IMR-90 (cell line): ENCODE measurements at regions not wholly inside any gene's neighbourhood (a gene's known extent, or its start where the extent isn't known, plus 50 kb on each side); places are given as distances from the start of the nearest gene placed in this dataset.

ENCODE experiments used
- ATAC-seq: fragments of 200-7000 bp; cut with Tn5 transposase; 2 replicates; pipeline ENCODE4 v1.9.1; 2020; ENCODE audit warnings: low read depth, mild to moderate bottlenecking, moderate library complexity
- BruUV-seq: library from RNA; stranded (reverse); fragments of 400-500 nt; replicated peaks from 2 replicates; lab custom pipeline; 2021; lab: Mats Ljungman, UMichigan
- CTCF ChIA-PET: fragments of 300-600 bp; formaldehyde crosslinking; extraction: SDS; loops from one replicate; lab custom pipeline; 2021; ENCODE audit warnings: antibody characterized with exemption; lab: Yijun Ruan, JAX
- POLR2A ChIA-PET: fragments of 300-600 bp; sonication (Branson Sonifier 250); formaldehyde crosslinking; loops from one replicate; lab custom pipeline; 2022; ENCODE audit warnings: antibody characterized with exemption; ENCODE audit not compliant: unreplicated experiment; lab: Charles Lee
- DNase-seq: peaks from one replicate; pipeline ENCODE4 v3.0.0; 2013
- H2AFZ ChIP-seq: replicated peaks from 2 replicates; pipeline ENCODE3; 2013; ENCODE audit warnings: low read length, mild to moderate bottlenecking; ENCODE audit not compliant: poor library complexity
- H2AK5ac ChIP-seq: 2 replicates; pipeline ENCODE4 v1.6.1; 2013; ENCODE audit warnings: low read depth, low read length, inconsistent platforms
- H2AK9ac ChIP-seq: replicated peaks from 2 replicates; pipeline ENCODE3; 2013; ENCODE audit warnings: mild to moderate bottlenecking, low read depth, low read length, moderate library complexity; ENCODE audit not compliant: poor library complexity
- H2BK120ac ChIP-seq: 2 replicates; pipeline ENCODE4 v1.6.1; 2013; ENCODE audit warnings: low read depth, low read length, inconsistent platforms
- H2BK15ac ChIP-seq: 3 replicates; pipeline ENCODE4 v1.6.1; 2013; ENCODE audit warnings: low read depth, low read length, inconsistent platforms
- H2BK20ac ChIP-seq: 2 replicates; pipeline ENCODE4 v1.6.1; 2013; ENCODE audit warnings: low read depth, mild to moderate bottlenecking, inconsistent platforms, low read length, moderate library complexity
- H2BK5ac ChIP-seq: 2 replicates; pipeline ENCODE4 v1.6.1; 2013; ENCODE audit warnings: mild to moderate bottlenecking, low read depth, low read length, inconsistent platforms; ENCODE audit not compliant: poor library complexity, severe bottlenecking
- H3K14ac ChIP-seq: replicated peaks from 2 replicates; pipeline ENCODE4 v1.6.1; 2013; ENCODE audit warnings: low read depth, low read length, inconsistent platforms
- H3K18ac ChIP-seq: 2 replicates; pipeline ENCODE4 v1.6.1; 2013; ENCODE audit warnings: low read depth, low read length, control low read depth
- H3K23ac ChIP-seq: 2 replicates; pipeline ENCODE4 v1.6.1; 2013; ENCODE audit warnings: low read depth, low read length, inconsistent platforms
- H3K27ac ChIP-seq: 2 replicates; pipeline ENCODE4 v1.5.1; 2013; ENCODE audit warnings: mild to moderate bottlenecking, control low read depth, low read length; ENCODE audit not compliant: insufficient read depth
- H3K27me3 ChIP-seq: 2 replicates; pipeline ENCODE4 v1.6.1; 2013; ENCODE audit warnings: low read length; ENCODE audit not compliant: control insufficient read depth, insufficient read depth
- H3K36me3 ChIP-seq: 2 replicates; pipeline ENCODE4 v1.6.1; 2013; ENCODE audit warnings: low read length, mixed read lengths; ENCODE audit not compliant: control insufficient read depth, insufficient read depth
- H3K4ac ChIP-seq: 2 replicates; pipeline ENCODE4 v1.6.1; 2013; ENCODE audit warnings: low read depth, low read length, inconsistent platforms
- H3K4me1 ChIP-seq: 2 replicates; pipeline ENCODE4 v1.6.1; 2013; ENCODE audit warnings: low read length, mixed read lengths; ENCODE audit not compliant: control insufficient read depth, insufficient read depth
- H3K4me2 ChIP-seq: 2 replicates; pipeline ENCODE4 v1.6.1; 2013; ENCODE audit warnings: low read depth, mild to moderate bottlenecking, control low read depth, low read length, moderate library complexity
- H3K4me3 ChIP-seq: 2 replicates; pipeline ENCODE4 v1.5.1; 2013; ENCODE audit warnings: low read depth, mild to moderate bottlenecking, control low read depth, low read length, moderate library complexity; ENCODE audit not compliant: insufficient read depth
- H3K56ac ChIP-seq: 2 replicates; pipeline ENCODE4 v1.6.1; 2013; ENCODE audit warnings: low read length, inconsistent platforms; ENCODE audit not compliant: insufficient read depth; ENCODE audit errors: extremely low read depth
- H3K79me1 ChIP-seq, 2 experiments: 2 replicates each; pipeline ENCODE4 v1.6.1; 2013; ENCODE audit warnings: low read length in 2 of 2, inconsistent platforms in 1 of 2, low read depth in 1 of 2
- H3K9ac ChIP-seq: 2 replicates; pipeline ENCODE4 v1.6.1; 2013; ENCODE audit warnings: low read depth, low read length, control low read depth
- H3K9me1 ChIP-seq: 2 replicates; pipeline ENCODE4 v1.6.1; 2013; ENCODE audit warnings: low read length, inconsistent platforms; ENCODE audit not compliant: insufficient read depth
- H3K9me3 ChIP-seq: 2 replicates; pipeline ENCODE4 v1.6.1; 2013; ENCODE audit warnings: low read length; ENCODE audit not compliant: control insufficient read depth, insufficient read depth
- H4K20me1 ChIP-seq: 2 replicates; pipeline ENCODE4 v1.6.1; 2013; ENCODE audit warnings: low read length, inconsistent platforms; ENCODE audit not compliant: insufficient read depth
- H4K5ac ChIP-seq: 2 replicates; pipeline ENCODE4 v1.6.1; 2013; ENCODE audit warnings: mild to moderate bottlenecking, low read depth, low read length, control low read depth
- H4K8ac ChIP-seq, 2 experiments: 2 replicates each; pipeline ENCODE4 v1.6.1; 2013; ENCODE audit warnings: low read depth in 2 of 2, low read length in 2 of 2, control low read depth in 1 of 2, inconsistent platforms in 1 of 2
- H4K91ac ChIP-seq: 2 replicates; pipeline ENCODE4 v1.6.1; 2013; ENCODE audit warnings: low read depth, low read length, inconsistent platforms; ENCODE audit not compliant: insufficient read depth
- CHD1 ChIP-seq: IDR thresholded peaks from 2 replicates; pipeline ENCODE4 v1.6.1; 2012; ENCODE audit warnings: low read depth, low read length, improper control_type of control experiment
- MAFK ChIP-seq: IDR thresholded peaks from 2 replicates; pipeline ENCODE4 v1.6.1; 2012; ENCODE audit warnings: low read depth, low read length, improper control_type of control experiment
- MAZ ChIP-seq: IDR thresholded peaks from 2 replicates; pipeline ENCODE4 v1.6.1; 2012; ENCODE audit warnings: low read depth, mild to moderate bottlenecking, low read length, improper control_type of control experiment, moderate library complexity, borderline replicate concordance
- MXI1 ChIP-seq: IDR thresholded peaks from 2 replicates; pipeline ENCODE4 v1.6.1; 2012; ENCODE audit warnings: low read depth, mild to moderate bottlenecking, low read length, moderate library complexity, borderline replicate concordance
- RAD21 ChIP-seq: IDR thresholded peaks from 2 replicates; pipeline ENCODE4 v1.6.1; 2012; ENCODE audit warnings: low read length, improper control_type of control experiment
- USF2 ChIP-seq: fragments of 150-350 bp; IDR thresholded peaks from 2 replicates; pipeline ENCODE4 v1.6.1; 2017; ENCODE audit warnings: mild to moderate bottlenecking, antibody characterized with exemption, low read length, low read depth
- dilution Hi-C: fragments of 300-500 bp; cut with HindIII; formaldehyde crosslinking; loops from one replicate; pipeline ENCODE4 v1.14.3; 2018; ENCODE audit warnings: low sequenced_read_pairs; ENCODE audit not compliant: unreplicated experiment
- in situ Hi-C: fragments of 300-500 bp; cut with MboI; formaldehyde crosslinking; loops from 3 replicates; pipeline ENCODE4 v1.14.3; 2019; ENCODE audit warnings: low sequenced_read_pairs, inconsistent platforms, mixed read lengths
- intact Hi-C: fragments of 100-400 bp; cut with micrococcal nuclease; formaldehyde crosslinking; loops from 2 replicates; pipeline ENCODE4 v1.10.0; 2022
- TF ChIP-seq, protein P1 (sequence below): fragments of 150-350 bp; IDR thresholded peaks from 2 replicates; pipeline ENCODE4 v1.6.1; 2016; ENCODE audit warnings: low read depth, mild to moderate bottlenecking, low read length, moderate library complexity, borderline replicate concordance

GRCh38 chr3:36142746-36143145 is 237.6 kb upstream of the STAC start:
- Histone ChIP-seq H3K9me1 (no peaks in the 10 kb centered on the region), H4K91ac (no peak overlapping the region), H2AFZ (no peak overlapping the region), H4K8ac (no peak overlapping the region), H3K36me3 (no peaks in the 10 kb centered on the region), H4K20me1 (no peaks in the 10 kb centered on the region), H3K79me1 (no peaks in the 10 kb centered on the region), H2AK9ac (no peak overlapping the region), H3K9ac (no peak overlapping the region), H3K18ac (no peak overlapping the region), H2AK5ac (no peak overlapping the region), H3K4me1 (no peaks in the 10 kb centered on the region), H4K5ac (no peak overlapping the region), H3K9me3 (0 out of 2 replicates have a peak, but pooled peaks cover under 1% of the 10 kb centered on the region), H3K4me3 (no peak overlapping the region), H3K23ac (no peak overlapping the region), H2BK5ac (no peak overlapping the region), H3K14ac (no peak overlapping the region), H3K56ac (no peak overlapping the region), H2BK15ac (no peak overlapping the region), H3K4ac (no peak overlapping the region), H3K27me3 (no peaks in the 10 kb centered on the region), H3K4me2 (no peak overlapping the region), H2BK20ac (no peak overlapping the region), H2BK120ac (no peak overlapping the region), H3K27ac (no peak overlapping the region)
- ATAC-seq (no peak), DNase-seq (no peak)
- BruUV-seq: no TSS peak
- intact Hi-C loops: no loop called here
- in situ Hi-C loops: no loop called here
- POLR2A ChIA-PET: no interaction called here
- CTCF ChIA-PET: no interaction called here
- dilution Hi-C loops: no loop called here
- no peak for TF ChIP-seq MAZ
- no peak for TF ChIP-seq RAD21
- no peak for TF ChIP-seq USF2
- TF ChIP-seq, protein P1, sequence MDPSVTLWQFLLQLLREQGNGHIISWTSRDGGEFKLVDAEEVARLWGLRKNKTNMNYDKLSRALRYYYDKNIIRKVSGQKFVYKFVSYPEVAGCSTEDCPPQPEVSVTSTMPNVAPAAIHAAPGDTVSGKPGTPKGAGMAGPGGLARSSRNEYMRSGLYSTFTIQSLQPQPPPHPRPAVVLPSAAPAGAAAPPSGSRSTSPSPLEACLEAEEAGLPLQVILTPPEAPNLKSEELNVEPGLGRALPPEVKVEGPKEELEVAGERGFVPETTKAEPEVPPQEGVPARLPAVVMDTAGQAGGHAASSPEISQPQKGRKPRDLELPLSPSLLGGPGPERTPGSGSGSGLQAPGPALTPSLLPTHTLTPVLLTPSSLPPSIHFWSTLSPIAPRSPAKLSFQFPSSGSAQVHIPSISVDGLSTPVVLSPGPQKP: no peak
- TF ChIP-seq CHD1: no peak
- TF ChIP-seq MXI1: no peak
- TF ChIP-seq MAFK: no peak
